ES-I3 (cell line): ENCODE measurements at regions not wholly inside any gene's neighbourhood (a gene's known extent, or its start where the extent isn't known, plus 50 kb on each side); places are given as distances from the start of the nearest gene placed in this dataset.

Experiments
- H3K36me3 ChIP-seq: 2 replicates; pipeline ENCODE4 v1.6.1; 2013; ENCODE audit warnings: mild to moderate bottlenecking, low read length, control low read depth, moderate library complexity; ENCODE audit not compliant: insufficient read depth
- H3K4me1 ChIP-seq: 2 replicates; pipeline ENCODE4 v1.6.1; 2013; ENCODE audit warnings: mild to moderate bottlenecking, control low read depth, low read length; ENCODE audit not compliant: insufficient read depth
- H3K9ac ChIP-seq: 2 replicates; pipeline ENCODE4 v1.6.1; 2013; ENCODE audit warnings: low read depth, mild to moderate bottlenecking, low read length, moderate library complexity
- H3K9me3 ChIP-seq: 2 replicates; pipeline ENCODE4 v1.6.1; 2013; ENCODE audit warnings: mild to moderate bottlenecking, low read length, moderate library complexity; ENCODE audit not compliant: control insufficient read depth, insufficient read depth

- Histone ChIP-seq H3K9me3 (no peaks in the 10 kb centered on the region), H3K9ac (no peak overlapping the region), H3K4me1 (no peaks in the 10 kb centered on the region), H3K36me3 (no peaks in the 10 kb centered on the region)
Measured at GRCh38 chr10:52853704-52854103, 81.1 kb upstream of the MBL2 start.

DNA sequence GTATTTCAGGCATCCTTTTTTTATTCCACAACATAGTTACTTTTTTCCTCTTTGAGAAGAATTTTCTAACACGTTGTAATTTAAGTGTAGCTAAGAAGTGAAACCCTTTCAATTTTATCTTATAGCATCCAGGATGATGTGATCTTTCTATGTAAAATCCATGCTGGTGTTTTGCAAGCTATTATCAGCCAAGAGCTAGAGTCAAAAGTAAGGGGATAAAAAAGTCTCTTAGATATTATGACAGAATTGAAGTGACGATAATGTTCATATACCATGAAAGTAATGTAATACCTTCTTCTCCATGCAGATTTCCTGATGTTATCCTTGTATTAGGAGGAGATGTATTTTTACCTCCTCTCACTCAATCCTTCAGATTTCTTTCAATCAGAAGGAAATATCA is 64.2 kb upstream of the MBL2 start:
- no peaks in the 10 kb centered on the region for H3K36me3 ChIP-seq
- H3K4me1 ChIP-seq, result no peaks in the 10 kb centered on the region
- H3K9me3 ChIP-seq, result peaks cover 3% of the 10 kb centered on the region; the same call in 1 of the 2 replicates
- no peak overlapping the region for H3K9ac ChIP-seq
